ENCODE measurements at regions not wholly inside any gene's neighbourhood (a gene's known extent, or its start where the extent isn't known, plus 50 kb on each side); places are given as distances from the start of the nearest gene placed in this dataset.
A peak's percentile ranks its signal among the peaks of the same experiment; 100 is the strongest.

DNA sequence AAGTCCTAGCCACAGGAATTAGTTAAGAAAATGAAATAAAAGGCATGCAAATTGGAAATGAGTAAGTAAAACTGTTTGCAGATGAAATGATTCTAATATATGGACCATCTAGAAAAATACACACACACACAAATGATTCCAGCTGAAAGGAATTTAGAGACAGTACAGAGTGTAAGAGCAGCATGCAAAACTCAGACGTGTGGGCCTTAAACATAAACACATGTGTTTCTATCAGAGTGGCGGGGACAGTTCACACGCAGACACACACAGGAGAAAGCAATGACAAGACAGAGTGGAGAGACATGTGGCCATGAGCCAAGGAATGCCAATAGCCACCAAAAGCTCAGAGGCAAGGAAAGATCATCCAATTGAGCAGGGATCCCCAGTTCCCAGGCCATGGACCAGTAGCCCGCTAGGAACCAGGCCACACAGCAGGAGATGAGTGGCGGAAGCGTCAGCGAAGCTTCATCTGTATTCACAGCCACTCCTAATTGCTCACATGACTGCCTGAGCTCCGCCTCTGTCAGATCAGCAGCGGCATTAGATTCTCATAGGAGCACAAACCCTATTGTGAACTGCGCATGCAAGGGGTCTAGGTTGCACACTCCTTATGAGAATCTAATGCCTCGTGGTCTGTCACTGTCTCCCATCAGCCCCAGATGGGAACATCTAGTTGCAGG is 155.4 kb downstream of the ARL4C start:
- no peak for DNase-seq (ENCODE audit: low spot score)
- ATAC-seq: no peak

DNA sequence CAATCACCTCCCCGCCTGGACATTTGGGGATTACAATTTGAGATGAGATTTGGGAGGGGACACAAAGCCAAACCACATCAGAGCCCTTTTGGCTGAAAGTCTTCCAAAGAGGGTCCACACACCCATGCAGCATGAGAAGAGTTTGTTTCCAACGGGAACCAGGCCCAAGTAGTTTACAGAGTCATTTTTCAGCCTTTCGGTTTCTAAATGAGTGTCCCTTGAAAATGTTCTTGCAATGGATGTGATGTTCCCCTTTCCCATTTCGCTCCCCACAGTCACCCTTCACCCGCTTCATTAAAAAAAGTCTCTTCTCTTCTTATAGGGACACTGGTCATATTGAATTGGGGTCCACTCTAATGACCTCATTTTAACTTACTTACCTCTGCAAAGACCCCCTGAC is 157.4 kb downstream of the ARL4C start:
- DNase-seq (ENCODE audit: low spot score) (no peak), ATAC-seq (peak; percentile 20)

DNA sequence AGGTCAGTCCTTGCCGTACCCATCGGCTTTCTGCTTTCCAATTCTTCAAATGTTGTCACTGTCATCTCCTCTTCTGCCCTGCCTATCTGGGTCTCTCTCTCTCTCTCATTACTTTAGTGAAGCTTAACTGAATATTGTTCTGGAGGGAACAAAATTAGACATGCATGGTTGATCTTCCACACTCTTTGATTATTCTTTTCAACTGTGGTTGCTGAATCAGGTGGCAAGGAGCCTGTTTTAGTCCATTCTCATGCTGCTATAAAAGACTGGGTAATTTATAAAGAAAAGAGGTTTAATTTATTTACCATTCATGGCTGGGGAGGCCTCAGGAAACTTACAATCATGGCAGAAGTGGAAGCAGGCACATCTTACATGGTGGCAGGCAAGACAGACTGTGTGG is 157.9 kb downstream of the ARL4C start:
- no peak for ATAC-seq
- no peak for DNase-seq (ENCODE audit: low spot score)

DNA sequence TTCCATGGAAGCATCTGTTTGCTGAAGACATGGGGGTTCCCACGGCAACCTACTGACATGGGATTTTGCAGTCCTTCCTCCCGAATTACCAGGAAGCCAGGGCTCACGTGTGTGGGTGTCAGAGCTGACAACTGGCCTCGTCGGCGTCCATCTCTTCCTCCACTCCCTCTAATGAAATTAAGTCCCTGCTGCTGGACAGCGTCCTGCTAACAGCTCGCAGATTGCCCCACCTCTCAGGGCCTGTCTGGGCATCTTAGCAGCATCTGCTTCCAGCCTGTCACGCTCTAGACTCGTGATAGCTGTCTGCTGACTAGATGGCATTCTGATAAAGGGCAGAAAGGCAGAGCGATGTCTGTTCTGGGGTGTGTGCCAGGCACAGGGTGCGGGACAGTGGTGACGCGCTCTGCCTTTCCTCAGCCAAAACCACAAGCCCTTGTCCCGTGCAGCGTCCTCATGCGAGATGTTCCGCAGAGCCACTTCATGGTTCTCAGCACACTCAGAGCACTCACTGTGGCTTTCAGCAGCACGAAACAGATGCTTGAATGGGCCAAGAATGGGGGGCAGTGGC is 161.1 kb downstream of the ARL4C start:
- peak; percentile 80 for DNase-seq (ENCODE audit: low spot score)
- peak; percentile 75 for ATAC-seq

DNA sequence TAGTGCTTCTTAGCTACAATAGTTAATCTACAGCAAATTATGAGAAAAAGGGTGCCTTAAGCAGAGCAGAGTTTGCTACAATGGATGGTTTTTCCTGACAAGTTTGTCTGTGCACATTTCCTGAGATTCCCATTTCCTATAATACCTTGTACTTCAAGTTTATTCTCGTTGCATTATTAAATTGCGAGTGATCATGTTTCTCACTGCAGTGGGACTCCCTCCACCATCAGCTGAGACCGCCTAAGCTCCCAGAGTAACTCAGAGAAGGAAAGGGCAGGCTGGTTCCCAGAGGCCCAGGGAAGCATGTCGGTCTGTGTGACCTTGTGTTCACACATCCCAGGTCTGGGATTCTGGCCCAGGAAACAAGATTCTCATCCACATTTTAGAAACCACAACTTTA is 162.1 kb downstream of the ARL4C start:
- ATAC-seq (no peak), DNase-seq (ENCODE audit: low spot score) (no peak)

DNA sequence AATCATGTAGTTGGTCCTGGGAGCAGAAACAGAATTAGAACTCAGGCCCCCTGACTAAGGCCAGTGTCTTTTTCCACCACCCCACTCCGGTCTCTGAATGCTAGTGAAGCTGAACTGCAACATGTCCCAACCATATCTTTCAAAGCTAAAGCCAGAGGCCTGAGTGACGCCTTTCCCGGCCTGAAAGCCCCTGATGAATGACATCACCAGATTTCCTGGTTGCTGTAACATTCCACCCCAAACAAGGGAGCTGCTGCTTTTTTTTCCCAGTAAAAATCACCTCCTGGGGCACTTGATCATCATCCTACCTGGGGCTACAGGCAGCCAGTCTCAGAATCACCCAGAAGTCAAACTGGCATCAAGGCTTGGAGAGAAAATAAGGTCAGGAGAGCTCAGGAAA is 162.7 kb downstream of the ARL4C start:
- DNase-seq (ENCODE audit: low spot score) (no peak), ATAC-seq (no peak)

DNA sequence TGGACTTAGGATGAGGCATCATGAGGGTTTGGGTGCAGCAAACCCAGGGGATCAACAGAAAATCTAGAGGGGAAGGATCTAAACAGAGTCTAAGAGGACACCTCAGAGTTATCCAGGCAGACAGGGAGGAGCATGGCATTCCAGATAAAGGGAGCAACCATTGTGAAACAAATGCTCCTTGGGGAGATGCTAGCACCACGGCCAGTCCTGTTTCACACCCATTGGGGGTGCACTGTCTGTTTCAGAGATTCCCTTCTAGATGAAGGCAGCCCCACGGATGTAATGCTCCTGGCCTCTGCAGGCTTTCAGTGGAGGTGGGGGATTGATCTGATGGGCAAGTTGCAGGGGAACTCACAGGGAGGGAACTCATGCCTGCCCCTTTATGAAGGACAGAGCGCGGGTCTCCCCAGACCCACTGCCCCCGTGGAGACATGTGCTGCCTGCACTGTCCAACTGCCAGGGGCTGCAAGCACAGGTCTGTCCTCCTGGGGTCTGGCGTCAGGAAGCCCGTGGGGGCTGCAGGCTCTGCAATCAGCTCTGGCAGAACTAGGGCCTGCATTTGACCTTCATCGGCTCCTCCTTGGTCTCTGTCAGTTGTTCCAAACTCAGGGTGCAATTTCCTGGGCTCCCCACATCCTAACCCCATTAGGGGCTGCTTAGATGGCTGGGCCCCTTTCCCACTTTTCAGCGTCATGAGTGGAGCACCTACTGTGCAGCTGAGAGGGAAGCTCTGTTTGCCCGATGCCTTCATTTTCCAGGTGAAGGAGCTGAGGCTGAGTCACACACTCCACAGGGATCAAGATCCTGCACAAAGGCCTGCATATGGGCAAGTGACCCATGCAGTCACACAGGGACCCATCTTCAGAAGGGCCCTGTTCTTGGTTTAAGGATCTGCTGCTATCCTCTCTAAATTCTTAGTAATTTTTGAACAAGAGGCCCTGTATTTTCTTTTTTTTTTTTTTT is 163.4 kb downstream of the ARL4C start:
- no peak for ATAC-seq
- no peak for DNase-seq (ENCODE audit: low spot score)

DNA sequence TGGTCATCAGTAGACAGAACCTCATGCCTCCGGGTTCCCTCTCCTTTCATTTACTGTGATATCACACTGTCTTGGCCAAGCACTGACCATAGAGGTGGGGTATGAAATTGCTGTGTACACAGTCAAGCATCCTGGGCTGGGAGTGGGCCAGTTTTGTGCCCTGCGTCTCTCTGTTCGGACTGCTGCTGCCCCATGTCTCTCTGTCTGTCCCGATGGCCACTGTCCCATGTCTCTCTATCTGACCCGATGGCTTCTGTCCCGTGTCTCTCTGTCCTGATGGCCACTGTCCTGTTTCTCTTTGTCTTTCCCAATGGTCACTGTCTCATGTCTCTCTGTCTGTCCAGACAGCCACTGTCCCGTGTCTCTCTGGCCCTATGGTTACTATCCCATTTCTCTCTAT is 164.9 kb downstream of the ARL4C start:
- ATAC-seq: no peak

DNA sequence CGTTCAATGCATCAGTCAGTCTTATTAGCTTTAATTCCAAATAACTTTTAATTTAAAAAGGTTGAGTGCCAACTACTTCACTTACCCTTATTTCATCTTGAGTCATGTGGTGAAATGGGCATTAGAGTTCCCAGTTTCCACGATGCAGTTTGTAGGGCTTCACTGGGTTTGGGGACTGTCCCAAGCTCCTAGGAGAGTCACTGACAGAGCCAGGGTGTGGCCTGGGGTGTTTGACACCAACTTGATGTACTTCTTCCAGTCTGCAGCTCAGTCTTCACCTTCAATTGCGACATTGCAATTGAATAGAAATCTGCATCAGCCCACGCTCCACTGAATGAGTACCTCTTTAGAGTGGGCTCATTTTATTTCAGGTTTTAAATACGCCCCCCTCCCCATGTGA is 165.3 kb downstream of the ARL4C start:
- ATAC-seq (no peak), DNase-seq (ENCODE audit: low spot score) (no peak)

More for the DNA sequence above, 164.9 kb downstream of the ARL4C start:
- DNase-seq (ENCODE audit: low spot score): no peak

DNA sequence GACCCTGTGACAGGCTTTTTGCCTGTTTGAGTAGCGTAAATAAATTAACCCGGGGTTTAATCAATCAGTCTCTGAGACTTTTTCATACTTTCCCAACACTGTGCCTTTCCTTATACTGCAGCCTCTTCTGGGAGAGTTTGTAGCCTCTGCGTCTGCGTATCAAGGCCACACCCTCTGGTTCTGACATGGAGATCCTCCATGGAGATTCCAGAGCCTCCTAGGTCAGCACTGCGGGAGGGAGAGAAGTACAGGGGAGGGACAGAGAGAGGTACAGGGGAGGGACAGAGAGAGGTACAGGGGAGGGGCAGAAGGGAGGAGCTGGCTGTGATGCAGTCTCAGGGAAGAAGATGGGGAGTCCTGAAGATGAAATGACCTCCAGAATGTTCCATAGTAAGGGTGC is 166.0 kb downstream of the ARL4C start:
- DNase-seq (ENCODE audit: low spot score) (no peak), ATAC-seq (no peak)

DNA sequence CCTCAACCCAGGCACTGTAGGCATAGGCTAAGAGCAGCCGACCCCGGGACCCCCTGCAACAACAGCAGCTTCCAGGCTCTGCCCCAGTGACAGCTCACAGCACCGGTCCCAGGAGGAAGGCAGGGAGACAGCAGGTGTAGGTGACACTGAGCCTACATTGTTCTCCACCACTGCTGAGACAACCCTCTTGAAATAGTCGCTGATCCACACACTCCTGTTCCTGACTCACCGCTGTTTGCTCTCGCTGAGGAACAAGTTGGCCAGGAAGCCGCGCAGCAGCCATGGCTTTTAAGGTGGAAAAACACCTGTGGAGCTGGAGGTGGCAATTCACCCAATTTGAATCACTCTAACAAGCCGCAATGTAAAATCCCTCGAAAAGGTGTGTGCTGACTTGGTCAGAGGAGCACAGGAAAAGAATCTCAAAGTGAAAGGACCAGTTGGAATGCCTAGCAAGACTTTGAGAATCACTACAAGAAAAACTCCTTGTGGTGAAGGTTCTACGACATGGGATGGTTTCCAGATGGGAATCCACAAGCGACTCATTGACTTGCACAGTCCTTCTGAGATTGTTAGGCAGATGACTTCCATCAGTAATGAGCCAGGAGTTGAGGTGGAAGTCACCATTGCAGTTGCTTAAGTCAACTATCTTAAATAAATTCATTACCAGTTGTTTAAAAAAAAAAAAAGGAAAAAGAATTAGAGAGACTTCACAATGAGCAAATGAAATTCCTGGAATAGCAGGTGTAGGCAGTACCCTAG is 167.5 kb downstream of the ARL4C start:
- ATAC-seq (no peak), DNase-seq (ENCODE audit: low spot score) (no peak)

DNA sequence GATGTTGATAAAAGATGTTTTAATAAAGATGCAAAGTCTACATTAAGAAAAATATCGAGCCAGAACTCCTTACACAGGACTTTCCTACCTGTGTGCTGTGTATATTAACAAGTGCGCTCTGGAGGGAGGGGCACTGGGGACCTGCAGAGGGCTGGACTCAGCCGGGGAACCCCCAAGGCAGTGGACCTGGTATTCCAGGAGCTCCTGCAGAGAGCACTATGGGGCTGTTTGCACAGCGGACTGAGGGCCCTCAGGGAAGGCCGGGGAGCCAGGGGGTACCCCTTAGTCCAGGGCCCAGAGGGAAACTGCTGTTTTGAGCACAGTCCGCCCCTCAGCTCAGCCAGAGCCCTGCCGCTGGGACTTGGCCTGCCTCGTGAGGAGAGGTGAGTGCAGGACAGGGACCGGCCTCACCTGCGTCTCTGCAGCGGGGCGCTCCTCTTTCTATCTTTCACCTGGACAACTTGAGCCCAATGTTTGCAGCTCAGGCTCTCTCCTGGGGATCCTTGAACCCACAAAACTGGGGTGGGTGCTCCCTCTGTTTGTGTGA is 168.4 kb downstream of the ARL4C start:
- no peak for DNase-seq (ENCODE audit: low spot score)
- ATAC-seq: no peak

DNA sequence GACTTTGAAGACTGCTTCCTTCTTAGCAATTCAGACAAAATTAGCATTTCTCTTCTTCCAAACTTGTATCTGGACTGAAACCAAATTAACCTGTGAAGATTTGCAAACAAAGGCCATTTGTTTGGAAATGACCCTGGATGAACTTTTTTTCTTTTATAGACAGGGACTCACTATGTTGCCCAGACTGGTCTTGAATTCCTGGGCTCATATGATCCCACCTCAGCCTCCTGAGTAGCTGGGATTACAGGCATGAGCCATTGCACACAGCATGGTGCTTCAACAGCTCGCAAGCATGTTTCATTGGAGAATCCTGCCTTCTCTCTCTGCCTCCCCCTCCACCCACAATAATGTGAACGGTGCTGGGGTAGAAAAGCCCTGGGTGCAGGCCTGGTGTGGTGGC is 170.2 kb downstream of the ARL4C start:
- ATAC-seq (no peak), DNase-seq (ENCODE audit: low spot score) (no peak)

DNA sequence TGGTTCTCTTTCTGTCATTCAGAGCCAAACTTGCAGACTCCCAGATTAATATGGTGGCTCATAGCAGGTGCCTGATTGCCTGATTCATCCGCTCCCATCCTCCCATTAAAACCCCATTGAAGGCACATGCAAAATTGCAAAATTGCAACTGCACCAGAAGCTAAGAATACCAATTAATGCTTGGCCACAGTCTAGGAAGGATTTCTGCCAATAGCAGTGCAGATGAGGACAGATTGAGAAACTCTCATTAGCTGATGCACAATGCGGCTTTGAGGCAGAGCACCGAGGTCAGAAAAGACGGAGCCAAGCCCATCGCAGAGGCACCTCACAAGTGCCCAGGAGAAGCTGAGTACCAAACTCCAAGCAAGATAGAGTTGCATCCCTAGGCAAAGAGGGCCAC is 172.8 kb downstream of the ARL4C start:
- DNase-seq (ENCODE audit: low spot score) (no peak), ATAC-seq (peak; percentile 33)

DNA sequence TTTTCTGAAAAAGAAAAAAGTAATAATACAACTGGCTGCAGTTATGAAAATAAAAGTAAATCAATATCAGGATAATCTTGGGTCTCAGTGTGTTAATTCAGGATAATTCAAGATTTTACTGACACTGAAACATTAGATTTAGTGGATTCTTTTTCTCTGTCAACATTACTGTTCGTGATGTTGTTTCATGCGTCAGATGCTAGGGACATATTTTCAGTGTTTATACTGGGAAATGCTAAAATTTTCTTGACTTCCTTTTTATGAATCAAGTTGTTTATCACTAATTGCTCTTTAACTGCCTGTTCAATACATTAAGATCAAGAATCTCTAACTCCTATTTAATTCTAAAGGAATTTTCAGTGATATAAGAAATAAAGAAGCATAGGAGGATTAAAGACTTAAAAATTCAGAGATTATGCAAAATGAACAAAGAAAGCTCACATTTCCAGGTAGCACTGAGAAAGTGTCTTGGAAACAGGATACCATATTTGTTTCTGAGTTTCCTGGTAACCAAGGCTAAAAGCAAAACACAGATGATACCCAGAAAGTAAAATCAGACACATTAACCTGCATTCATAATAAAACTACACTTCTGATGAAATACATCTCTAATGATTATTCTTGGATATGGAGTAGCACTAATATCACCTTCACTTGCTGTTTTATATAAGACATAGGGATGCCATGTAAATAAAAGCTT is 174.0 kb downstream of the ARL4C start:
- DNase-seq (ENCODE audit: low spot score) (no peak), ATAC-seq (no peak)

DNA sequence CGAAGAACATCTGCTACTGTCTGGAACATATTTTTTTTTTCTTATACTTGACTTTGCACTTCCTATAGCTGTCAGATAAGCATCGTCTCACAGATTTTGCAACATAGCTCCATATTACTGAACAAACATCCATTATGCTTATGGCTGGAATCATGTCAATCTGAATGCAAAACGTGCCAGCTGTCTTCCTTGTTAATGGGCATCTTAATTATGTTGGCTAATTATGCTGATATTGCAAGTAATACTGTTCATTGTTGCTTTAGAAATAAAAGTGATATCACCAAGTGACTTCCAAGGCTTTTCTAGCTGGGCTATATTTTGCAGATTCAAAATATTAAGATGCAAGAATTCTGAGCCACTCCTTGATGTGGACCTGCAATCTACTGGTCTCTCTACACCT is 176.8 kb downstream of the ARL4C start:
- no peak for DNase-seq (ENCODE audit: low spot score)
- ATAC-seq: no peak

DNA sequence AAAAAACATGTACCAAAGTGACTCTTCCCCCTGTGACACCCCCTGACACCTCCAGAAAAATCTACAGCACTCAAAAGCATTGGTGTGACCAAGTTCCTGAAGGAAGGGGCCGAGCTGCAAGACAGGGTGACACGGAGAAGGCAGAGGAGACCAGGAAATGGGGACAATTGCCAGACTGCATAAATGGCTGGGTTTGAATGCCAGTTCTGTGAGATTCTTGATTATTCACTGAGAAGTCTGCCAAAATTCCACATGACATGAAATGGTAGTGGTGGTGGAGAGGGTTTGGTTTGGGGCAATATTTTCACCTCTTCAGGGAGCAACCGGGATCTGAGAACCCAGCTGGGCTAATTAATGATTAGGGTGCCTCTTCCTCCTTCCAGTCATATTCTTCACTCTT is 178.5 kb downstream of the ARL4C start:
- no peak for DNase-seq (ENCODE audit: low spot score)

DNA sequence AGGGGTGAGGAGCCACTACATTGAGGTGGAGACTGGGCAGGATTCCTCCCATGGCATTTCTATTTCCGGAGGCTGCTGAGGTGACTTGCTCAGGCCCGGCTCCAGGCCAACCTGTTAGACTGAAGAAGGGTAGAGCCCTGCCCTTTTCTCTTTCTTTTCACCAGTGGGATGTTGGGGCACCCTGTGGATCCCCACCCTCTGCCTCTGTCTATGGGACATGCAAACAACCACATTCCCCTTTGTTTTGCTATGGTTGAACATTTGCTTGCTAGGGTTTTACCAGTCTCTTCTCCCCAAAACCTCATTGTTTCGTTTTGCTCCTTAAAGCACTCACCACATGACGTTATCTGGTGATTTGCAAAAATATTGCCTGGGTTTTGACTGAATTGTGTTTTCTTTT is 183.3 kb downstream of the ARL4C start:
- ATAC-seq (no peak), DNase-seq (ENCODE audit: low spot score) (no peak)

More for the DNA sequence above, 178.5 kb downstream of the ARL4C start:
- ATAC-seq: no peak

DNA sequence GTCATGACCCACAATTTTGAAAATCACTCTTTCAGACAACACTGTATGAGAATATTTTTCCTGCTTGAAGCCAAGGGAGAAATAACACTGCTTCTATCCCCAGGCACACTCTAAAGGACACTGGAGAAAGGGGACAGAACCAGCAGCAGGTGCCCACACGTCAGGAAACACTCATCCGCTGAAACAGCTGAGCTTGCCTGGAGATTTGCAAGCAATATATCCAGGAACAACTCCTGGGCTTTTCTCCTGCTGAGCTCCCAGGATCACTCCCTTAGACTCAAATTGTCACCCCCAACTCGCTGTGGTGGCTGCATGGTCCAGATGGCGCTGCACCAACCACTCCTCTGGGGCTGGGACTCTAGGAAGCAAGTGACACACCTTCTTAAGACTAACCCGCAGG is 186.7 kb downstream of the ARL4C start:
- no peak for DNase-seq (ENCODE audit: low spot score)
- ATAC-seq: no peak

DNA sequence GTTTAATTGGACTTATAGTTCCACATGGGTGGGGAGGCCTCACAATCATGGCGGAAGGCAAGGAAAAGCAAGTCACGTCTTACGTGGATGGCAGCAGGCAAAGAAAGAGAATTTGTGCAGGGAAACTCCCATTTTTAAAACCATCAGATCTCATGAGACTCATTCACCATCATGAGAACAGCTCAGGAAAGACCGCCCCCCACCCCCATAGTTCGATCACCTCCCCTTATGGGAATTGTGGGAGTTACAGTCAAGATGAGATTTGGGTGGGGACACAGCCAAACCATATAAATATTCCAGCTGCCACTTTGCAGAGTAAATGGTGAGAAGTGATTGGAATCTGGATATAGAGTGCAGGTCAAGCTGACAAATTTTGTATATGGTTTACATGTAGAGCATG is 187.4 kb downstream of the ARL4C start:
- ATAC-seq (no peak), DNase-seq (ENCODE audit: low spot score) (no peak)

All from left lobe of liver (tissue), 2 donors.